ENCODE measurements at regions not wholly inside any gene's neighbourhood (a gene's known extent, or its start where the extent isn't known, plus 50 kb on each side); places are given as distances from the start of the nearest gene placed in this dataset.
A peak's percentile ranks its signal among the peaks of the same experiment; 100 is the strongest.
"Not testable (repeated sequence)": the region's sequence is repeated elsewhere in the genome, so short reads cannot be mapped to it uniquely, and the experiment has no call there.

GRCh38 chr4:66284991-66285451, 614.7 kb upstream of the EPHA5 start:
- DNase-seq: no peak
- no peak for TF ChIP-seq POLR2AphosphoS5 (IDR thresholded peaks at IDR 0.05)
- TF ChIP-seq POLR2A (IDR thresholded peaks at IDR 0.05): no peak
- no peak for TF ChIP-seq EP300 (IDR thresholded peaks at IDR 0.05)

DNA sequence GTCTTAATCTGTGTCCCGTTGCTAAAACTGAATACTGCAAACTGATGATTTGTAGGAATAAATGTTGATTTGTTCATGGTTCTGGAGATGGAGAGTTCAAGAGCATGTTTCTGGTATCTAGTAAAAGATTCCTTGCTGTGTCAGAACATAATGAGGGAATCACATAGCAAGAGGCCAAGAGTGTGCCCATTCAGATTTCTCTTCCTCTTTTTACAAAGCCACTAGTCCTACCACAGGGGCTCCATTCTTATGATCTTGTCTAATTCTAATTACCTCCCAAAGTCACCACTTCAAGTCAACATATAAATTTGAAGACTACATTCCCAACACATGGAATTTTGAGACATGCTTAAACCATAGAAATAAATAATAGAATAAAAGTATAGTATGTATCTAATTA, 608.8 kb upstream of the EPHA5 start:
- H3K27ac ChIP-seq: no peak overlapping the region
- H3K36me3 ChIP-seq: no peaks in the 10 kb centered on the region
- intact Hi-C loops (cut with DNase I): no loop called here
- H3K4me1 ChIP-seq: peaks cover 0 to 13% (median 9%) of the 10 kb centered on the region in 4 donors
- WGBS, 2 donors: 88 to 94% methylated on average over 1 of the region's 1 CpG
- TF ChIP-seq EP300 (IDR thresholded peaks at IDR 0.05) (no peak), POLR2A (IDR thresholded peaks at IDR 0.05) (no peak), POLR2AphosphoS5 (IDR thresholded peaks at IDR 0.05) (no peak)
- TF ChIP-seq, protein P1, sequence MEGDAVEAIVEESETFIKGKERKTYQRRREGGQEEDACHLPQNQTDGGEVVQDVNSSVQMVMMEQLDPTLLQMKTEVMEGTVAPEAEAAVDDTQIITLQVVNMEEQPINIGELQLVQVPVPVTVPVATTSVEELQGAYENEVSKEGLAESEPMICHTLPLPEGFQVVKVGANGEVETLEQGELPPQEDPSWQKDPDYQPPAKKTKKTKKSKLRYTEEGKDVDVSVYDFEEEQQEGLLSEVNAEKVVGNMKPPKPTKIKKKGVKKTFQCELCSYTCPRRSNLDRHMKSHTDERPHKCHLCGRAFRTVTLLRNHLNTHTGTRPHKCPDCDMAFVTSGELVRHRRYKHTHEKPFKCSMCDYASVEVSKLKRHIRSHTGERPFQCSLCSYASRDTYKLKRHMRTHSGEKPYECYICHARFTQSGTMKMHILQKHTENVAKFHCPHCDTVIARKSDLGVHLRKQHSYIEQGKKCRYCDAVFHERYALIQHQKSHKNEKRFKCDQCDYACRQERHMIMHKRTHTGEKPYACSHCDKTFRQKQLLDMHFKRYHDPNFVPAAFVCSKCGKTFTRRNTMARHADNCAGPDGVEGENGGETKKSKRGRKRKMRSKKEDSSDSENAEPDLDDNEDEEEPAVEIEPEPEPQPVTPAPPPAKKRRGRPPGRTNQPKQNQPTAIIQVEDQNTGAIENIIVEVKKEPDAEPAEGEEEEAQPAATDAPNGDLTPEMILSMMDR (IDR thresholded peaks at IDR 0.05): no peak
- no peaks in the 10 kb centered on the region for H3K9me3 ChIP-seq
- H3K4me3 ChIP-seq: no peak overlapping the region
- no peak for DNase-seq
- H3K27me3 ChIP-seq: no peaks in the 10 kb centered on the region

More at GRCh38 chr4:66284991-66285451, 614.7 kb upstream of the EPHA5 start:
- WGBS, 2 donors: 86 to 90% methylated on average over 15 of the region's 15 CpGs
- Histone ChIP-seq H3K4me1 (no peaks in the 10 kb centered on the region), H3K27ac (no peak overlapping the region), H3K4me3 (no peak overlapping the region), H3K36me3 (no peaks in the 10 kb centered on the region), H3K9me3 (no peaks in the 10 kb centered on the region), H3K27me3 (no peaks in the 10 kb centered on the region)
- intact Hi-C loops (cut with DNase I): no loop called here

DNA sequence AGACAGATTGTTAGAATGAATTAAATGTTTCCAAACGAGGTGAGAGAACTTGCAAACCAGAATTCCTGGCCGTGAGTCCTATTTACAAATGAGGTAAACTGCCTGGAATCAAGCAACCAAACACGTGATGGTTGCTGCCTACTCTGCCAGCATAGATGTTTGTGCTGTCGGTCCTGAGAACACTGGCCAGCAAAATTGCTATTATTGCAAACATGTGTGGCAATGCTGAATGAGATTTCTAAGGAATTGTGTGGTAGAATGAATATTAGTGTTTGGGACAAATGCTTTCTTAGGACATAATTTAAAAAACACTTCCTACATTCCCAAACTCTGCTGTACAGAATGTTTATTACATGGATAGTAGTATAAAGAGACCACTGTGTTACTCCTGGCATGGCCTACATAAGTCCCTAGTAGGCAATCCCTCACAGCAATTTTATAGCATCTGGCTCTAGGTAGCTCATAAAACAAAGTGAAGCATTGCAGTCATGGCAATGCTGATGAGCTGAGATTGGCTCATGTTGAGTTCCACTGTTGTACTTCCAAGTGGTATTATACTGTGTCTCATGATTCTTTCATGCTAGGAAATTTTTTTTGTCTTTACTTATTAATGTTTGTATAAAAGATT, 605.2 kb upstream of the EPHA5 start:
- H3K4me1 ChIP-seq: peaks cover 0 to 13% (median 9%) of the 10 kb centered on the region in 4 donors
- H3K27me3 ChIP-seq: no peaks in the 10 kb centered on the region
- H3K27ac ChIP-seq: peak overlapping the region in 2 of 4 donors; percentile 42 to 50
- TF ChIP-seq EP300 (IDR thresholded peaks at IDR 0.05): no peak
- peak in 2 of 4 donors; percentile 61 to 63 for TF ChIP-seq POLR2AphosphoS5 (IDR thresholded peaks at IDR 0.05)
- H3K4me3 ChIP-seq: no peak overlapping the region
- 27 to 46% methylated on average over 4 of the region's 4 CpGs for WGBS, 2 donors
- intact Hi-C loops (cut with DNase I): no loop called here
- H3K36me3 ChIP-seq: no peaks in the 10 kb centered on the region
- H3K9me3 ChIP-seq: no peaks in the 10 kb centered on the region
- DNase-seq: no peak

GRCh38 chr4:66273110-66273509, 602.8 kb upstream of the EPHA5 start:
- Histone ChIP-seq H3K27ac (no peak overlapping the region), H3K4me1 (peaks cover 0 to 13% (median 9%) of the 10 kb centered on the region in 4 donors), H3K36me3 (no peaks in the 10 kb centered on the region), H3K9me3 (no peaks in the 10 kb centered on the region), H3K27me3 (no peaks in the 10 kb centered on the region), H3K4me3 (no peak overlapping the region)
- no peak for DNase-seq
- intact Hi-C loops (cut with DNase I): no loop called here
- TF ChIP-seq POLR2AphosphoS5 (IDR thresholded peaks at IDR 0.05): no peak
- TF ChIP-seq, protein P1 (IDR thresholded peaks at IDR 0.05): no peak
- no peak for TF ChIP-seq POLR2A (IDR thresholded peaks at IDR 0.05)
- no peak for TF ChIP-seq EP300 (IDR thresholded peaks at IDR 0.05)
- 14 to 56% methylated on average over 1 of the region's 1 CpG for WGBS, 2 donors

DNA sequence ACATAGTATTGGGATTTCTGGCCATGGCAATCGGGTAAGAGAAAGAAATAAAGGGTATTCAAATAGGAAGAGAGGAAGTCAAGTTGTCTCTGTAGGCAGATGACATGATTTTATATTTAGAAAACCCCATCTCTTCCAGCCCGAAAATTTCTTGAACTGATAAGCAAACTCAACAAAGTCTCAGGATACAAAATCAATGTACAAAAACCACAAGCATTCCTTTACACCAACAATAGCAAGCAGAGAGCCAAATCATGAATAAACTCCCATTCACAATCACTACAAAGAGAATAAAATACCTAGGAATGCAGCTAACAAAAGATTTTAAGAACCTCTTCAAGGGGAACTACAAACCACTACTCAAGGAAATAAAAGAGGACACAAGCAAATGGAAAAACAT, 600.1 kb upstream of the EPHA5 start:
- H3K9me3 ChIP-seq; DNase-seq; H3K27me3 ChIP-seq; intact Hi-C loops (cut with DNase I); H3K4me3 ChIP-seq; H3K27ac ChIP-seq; H3K4me1 ChIP-seq; H3K36me3 ChIP-seq: not testable (repeated sequence)
- 57 to 75% methylated on average over 2 of the region's 2 CpGs for WGBS, 2 donors

DNA sequence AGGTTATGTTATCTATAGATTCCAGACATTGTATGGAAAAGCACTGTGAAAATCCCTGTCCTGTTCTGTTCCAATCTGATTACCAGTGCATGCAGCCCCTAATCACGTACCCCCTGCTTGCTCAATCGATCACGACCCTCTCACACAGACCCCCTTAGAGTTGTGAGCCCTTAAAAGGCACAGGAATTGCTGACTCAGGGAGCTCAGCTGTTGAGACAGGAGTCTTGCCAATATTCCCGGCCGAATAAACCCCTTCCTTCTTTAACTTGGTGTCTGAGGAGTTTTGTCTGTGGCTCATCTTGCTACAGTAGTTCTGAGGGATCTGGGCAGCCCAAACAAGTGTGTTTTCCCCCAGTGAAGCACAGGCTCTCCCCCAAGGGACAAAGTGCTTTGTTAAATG, 596.3 kb upstream of the EPHA5 start:
- H3K9me3 ChIP-seq; H3K4me1 ChIP-seq; intact Hi-C loops (cut with DNase I); H3K27ac ChIP-seq; H3K27me3 ChIP-seq; H3K36me3 ChIP-seq; DNase-seq; H3K4me3 ChIP-seq: not testable (repeated sequence)
- 79 to 85% methylated on average over 5 of the region's 5 CpGs for WGBS, 2 donors

GRCh38 chr4:66266035-66266434, 595.7 kb upstream of the EPHA5 start:
- intact Hi-C loops (cut with DNase I): no loop called here
- Histone ChIP-seq H3K36me3 (no peaks in the 10 kb centered on the region), H3K4me1 (no peaks in the 10 kb centered on the region), H3K27me3 (no peaks in the 10 kb centered on the region), H3K27ac (no peak overlapping the region), H3K9me3 (no peaks in the 10 kb centered on the region), H3K4me3 (no peak overlapping the region)
- TF ChIP-seq, protein P1 (IDR thresholded peaks at IDR 0.05): no peak
- no peak for TF ChIP-seq POLR2AphosphoS5 (IDR thresholded peaks at IDR 0.05)
- no peak for TF ChIP-seq EP300 (IDR thresholded peaks at IDR 0.05)
- TF ChIP-seq POLR2A (IDR thresholded peaks at IDR 0.05): no peak
- DNase-seq: no peak
- 83 to 88% methylated on average over 5 of the region's 5 CpGs for WGBS, 2 donors
